Neutrophil (primary cell): ENCODE measurements at regions not wholly inside any gene's neighbourhood (a gene's known extent, or its start where the extent isn't known, plus 50 kb on each side); places are given as distances from the start of the nearest gene placed in this dataset.

Experiments used
- H3K27ac ChIP-seq: fragments of 200-600 bp; sonication (generic); 2 replicates; pipeline ENCODE4 v1.5.1; 2016; ENCODE audit warnings: mild to moderate bottlenecking, moderate library complexity
- H3K27me3 ChIP-seq: fragments of 200-600 bp; sonication (generic); 2 replicates; pipeline ENCODE4 v1.6.0; 2016; ENCODE audit warnings: mild to moderate bottlenecking
- H3K36me3 ChIP-seq: fragments of 200-600 bp; sonication (generic); 2 replicates; pipeline ENCODE4 v1.5.1; 2017
- H3K4me1 ChIP-seq, 2 experiments: fragments of 200-600 bp in 1 of 2; sonication (generic) in 1 of 2; 1 replicate in 1 of 2; 2 replicates in 1 of 2; pipeline versions ENCODE4 v1.5.1 to v1.6.1; 2013 to 2016; ENCODE audit warnings: low read depth in 1 of 2, low read length in 1 of 2, mild to moderate bottlenecking in 1 of 2, moderate library complexity in 1 of 2; ENCODE audit not compliant: control insufficient read depth in 1 of 2, insufficient read depth in 1 of 2
- H3K4me3 ChIP-seq, 2 experiments: fragments of 200-600 bp in 1 of 2; sonication (generic) in 1 of 2; 1 replicate in 1 of 2; 2 replicates in 1 of 2; pipeline ENCODE4 v1.5.1; 2013 to 2016; ENCODE audit warnings: low read depth in 1 of 2, low read length in 1 of 2, mild to moderate bottlenecking in 1 of 2, moderate library complexity in 1 of 2
- H3K9me3 ChIP-seq: fragments of 200-600 bp; sonication (generic); 2 replicates; pipeline ENCODE4 v1.5.1; 2016
- TF ChIP-seq, protein P1 (sequence below): fragments of 200-600 bp; sonication (generic); IDR thresholded peaks from 2 replicates; pipeline ENCODE4 v1.5.1; 2016; ENCODE audit warnings: antibody characterized with exemption

DNA sequence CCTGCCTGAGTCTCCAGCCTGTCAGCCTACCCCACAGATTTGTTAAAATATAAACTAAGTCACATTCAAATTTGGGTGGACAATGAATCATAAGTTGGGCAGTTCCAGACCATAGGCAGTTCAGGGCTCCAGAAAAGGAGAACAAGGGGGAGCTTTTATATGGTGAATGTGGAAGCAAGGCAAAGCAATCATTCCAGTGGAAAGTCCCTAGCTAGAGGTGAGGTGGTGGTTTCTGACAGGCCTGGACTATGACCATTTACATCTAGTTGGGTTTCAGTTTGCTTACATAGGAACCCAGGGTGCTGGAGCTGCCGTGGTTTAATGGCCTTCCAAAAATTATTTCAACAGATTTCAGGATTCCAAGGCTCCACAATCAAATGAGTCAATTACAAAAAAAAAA is 207.3 kb downstream of the AEBP2 start:
- no peaks in the 10 kb centered on the region for H3K36me3 ChIP-seq
- H3K27ac ChIP-seq, result no peak overlapping the region
- H3K4me3 ChIP-seq, result no peak overlapping the region
- TF ChIP-seq, protein P1, sequence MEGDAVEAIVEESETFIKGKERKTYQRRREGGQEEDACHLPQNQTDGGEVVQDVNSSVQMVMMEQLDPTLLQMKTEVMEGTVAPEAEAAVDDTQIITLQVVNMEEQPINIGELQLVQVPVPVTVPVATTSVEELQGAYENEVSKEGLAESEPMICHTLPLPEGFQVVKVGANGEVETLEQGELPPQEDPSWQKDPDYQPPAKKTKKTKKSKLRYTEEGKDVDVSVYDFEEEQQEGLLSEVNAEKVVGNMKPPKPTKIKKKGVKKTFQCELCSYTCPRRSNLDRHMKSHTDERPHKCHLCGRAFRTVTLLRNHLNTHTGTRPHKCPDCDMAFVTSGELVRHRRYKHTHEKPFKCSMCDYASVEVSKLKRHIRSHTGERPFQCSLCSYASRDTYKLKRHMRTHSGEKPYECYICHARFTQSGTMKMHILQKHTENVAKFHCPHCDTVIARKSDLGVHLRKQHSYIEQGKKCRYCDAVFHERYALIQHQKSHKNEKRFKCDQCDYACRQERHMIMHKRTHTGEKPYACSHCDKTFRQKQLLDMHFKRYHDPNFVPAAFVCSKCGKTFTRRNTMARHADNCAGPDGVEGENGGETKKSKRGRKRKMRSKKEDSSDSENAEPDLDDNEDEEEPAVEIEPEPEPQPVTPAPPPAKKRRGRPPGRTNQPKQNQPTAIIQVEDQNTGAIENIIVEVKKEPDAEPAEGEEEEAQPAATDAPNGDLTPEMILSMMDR, result no peak
- no peaks in the 10 kb centered on the region for H3K9me3 ChIP-seq
- H3K4me1 ChIP-seq, result no peaks in the 10 kb centered on the region
- H3K27me3 ChIP-seq, result no peaks in the 10 kb centered on the region

DNA sequence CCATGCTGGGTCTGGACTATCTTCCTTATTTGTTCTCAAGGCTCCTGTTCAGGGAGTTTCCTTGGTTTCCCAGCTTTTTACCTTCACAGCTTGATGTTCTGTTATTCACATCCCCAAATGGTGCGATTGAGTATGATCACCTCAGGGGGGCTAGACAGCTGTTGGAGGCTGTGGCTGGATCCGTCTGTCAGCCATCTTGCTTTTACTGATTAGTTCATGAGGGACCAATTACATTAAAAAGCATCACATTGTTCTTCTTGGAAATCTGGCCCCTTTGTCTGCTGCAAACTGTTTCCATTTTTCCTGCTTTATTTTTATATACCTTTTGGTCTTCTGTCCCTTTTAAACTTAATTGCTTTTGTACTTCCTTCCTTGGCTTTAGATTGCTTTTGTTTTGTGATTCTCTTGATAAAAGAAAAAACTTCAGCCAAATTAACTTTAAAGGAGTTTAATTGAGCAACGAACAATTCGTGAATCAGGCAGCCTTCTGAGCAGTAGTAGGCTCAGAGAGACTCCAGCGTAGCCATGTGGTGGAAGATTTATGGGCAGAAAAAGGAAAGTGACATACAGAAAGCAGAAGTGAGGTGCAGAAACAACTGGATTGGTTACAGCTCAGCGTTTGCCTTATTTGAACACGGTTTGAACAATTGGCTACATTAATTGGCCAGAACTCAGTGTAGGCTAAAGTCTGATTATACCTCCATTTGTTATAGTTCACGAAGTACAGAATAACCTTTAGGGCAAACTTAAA is 208.7 kb downstream of the AEBP2 start:
- TF ChIP-seq, protein P1, result no peak
- no peak overlapping the region for H3K4me3 ChIP-seq
- no peak overlapping the region for H3K27ac ChIP-seq
- no peaks in the 10 kb centered on the region for H3K9me3 ChIP-seq
- peaks cover 0 to 6% of the 10 kb centered on the region in 2 experiments for H3K4me1 ChIP-seq
- no peaks in the 10 kb centered on the region for H3K27me3 ChIP-seq
- no peaks in the 10 kb centered on the region for H3K36me3 ChIP-seq

DNA sequence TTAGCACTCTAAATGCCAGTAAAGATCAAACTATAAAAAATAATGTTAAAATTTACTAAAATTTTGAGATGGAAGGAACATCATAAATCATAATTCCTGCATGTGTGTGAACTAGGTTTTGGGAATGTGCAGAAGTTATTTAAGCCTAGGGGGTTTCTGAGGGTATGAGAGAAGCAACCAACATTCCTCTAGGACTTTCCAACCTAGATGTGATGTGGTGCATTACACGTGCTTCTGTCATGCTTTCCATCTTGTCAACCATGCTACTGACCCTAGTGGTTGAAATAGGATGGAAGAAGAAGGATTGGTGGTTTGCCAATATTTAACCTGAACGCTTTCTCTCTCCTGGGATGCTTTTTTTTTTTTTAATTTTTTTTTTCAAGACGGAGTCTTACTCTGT is 209.3 kb downstream of the AEBP2 start:
- TF ChIP-seq, protein P1, result no peak
- Histone ChIP-seq H3K27ac (no peak overlapping the region), H3K36me3 (no peaks in the 10 kb centered on the region), H3K4me3 (no peak overlapping the region), H3K9me3 (no peaks in the 10 kb centered on the region), H3K4me1 (peaks cover 0 to 7% of the 10 kb centered on the region in 2 experiments), H3K27me3 (no peaks in the 10 kb centered on the region)

DNA sequence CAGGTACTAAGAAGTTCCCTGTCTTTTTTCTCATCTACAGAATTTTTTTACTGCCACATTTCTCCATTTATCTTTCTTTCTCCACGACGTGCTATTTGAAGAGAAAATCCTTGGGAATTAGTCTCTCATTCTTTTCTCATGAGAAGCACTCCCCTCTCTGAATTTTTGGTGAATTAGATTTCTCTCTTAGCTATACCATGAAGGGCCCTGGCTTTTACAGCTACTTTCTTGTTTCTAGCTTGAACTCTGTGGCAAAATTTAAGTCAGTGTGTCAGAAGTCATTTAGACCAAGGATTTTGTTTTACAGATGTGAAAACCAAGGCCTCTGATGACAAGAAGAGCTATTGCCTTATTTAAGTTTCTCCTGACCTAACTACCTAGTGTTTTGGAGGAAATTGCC is 213.1 kb downstream of the AEBP2 start:
- no peaks in the 10 kb centered on the region for H3K9me3 ChIP-seq
- TF ChIP-seq, protein P1, result no peak
- H3K4me3 ChIP-seq, result no peak overlapping the region
- no peak overlapping the region for H3K27ac ChIP-seq
- no peaks in the 10 kb centered on the region for H3K36me3 ChIP-seq
- no peaks in the 10 kb centered on the region for H3K27me3 ChIP-seq
- H3K4me1 ChIP-seq, result peaks cover 0 to 7% of the 10 kb centered on the region in 2 experiments

DNA sequence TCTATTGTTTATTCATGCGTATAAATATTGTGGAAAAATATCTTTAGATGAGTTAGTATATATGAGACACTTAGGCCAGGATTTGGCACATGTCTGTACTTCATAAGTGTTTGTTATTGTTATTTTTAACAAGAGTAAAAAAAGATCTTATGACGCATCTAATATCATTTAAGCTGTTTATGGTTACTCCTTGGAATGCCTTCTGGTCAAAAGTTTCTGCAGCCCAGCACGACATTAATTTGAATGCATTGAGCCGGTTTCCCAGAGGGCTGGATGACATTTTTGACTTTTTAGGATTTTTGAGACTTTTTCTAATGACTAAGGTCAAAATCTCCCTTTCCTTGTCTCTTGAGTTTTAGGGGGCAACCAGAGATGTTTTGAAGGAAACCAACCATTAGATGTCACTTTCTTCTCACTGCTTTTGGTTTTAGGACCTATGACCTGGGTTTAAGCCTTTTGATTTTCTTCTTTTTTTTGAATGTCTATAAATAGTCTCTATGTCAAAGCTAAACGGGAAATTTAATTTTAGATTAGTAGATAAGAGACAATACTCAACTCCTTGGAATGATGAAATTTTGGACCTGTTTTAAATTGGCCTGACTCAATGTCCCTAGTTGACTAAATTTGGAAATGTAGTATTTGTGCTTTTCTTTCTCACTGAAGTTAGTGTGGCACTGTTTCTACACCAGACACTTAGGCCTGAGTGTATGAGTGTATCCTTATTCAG is 215.5 kb downstream of the AEBP2 start:
- no peaks in the 10 kb centered on the region for H3K9me3 ChIP-seq
- peaks cover 0 to 7% of the 10 kb centered on the region in 2 experiments for H3K4me1 ChIP-seq
- H3K4me3 ChIP-seq, result no peak overlapping the region
- TF ChIP-seq, protein P1, result no peak
- H3K36me3 ChIP-seq, result no peaks in the 10 kb centered on the region
- no peak overlapping the region for H3K27ac ChIP-seq
- no peaks in the 10 kb centered on the region for H3K27me3 ChIP-seq
